H1 (cell line): ENCODE measurements at regions not wholly inside any gene's neighbourhood (a gene's known extent, or its start where the extent isn't known, plus 50 kb on each side); places are given as distances from the start of the nearest gene placed in this dataset.

ENCODE experiments used
- ATF2 ChIP-seq: IDR thresholded peaks from 2 replicates; pipeline ENCODE4 v1.6.1; 2012; ENCODE audit warnings: low read length, inconsistent platforms
- CTCF ChIP-seq, 3 experiments: IDR thresholded peaks; 1 replicate in 2 of 3; 2 replicates in 1 of 3; pipeline versions ENCODE4 v1.5.1 to v1.6.1; 2011; ENCODE audit warnings: low read length in 3 of 3, mild to moderate bottlenecking in 3 of 3, inconsistent platforms in 2 of 3, low read depth in 1 of 3, moderate library complexity in 1 of 3; ENCODE audit not compliant: insufficient read depth in 1 of 3; ENCODE audit errors: control extremely low read depth in 1 of 3
- EZH2 ChIP-seq: fragments of 200-600 bp; sonication (generic); IDR thresholded peaks from 2 replicates; pipeline ENCODE4 v1.7.1; 2012; ENCODE audit warnings: low read depth, mild to moderate bottlenecking, moderate library complexity, low read length, inconsistent platforms; ENCODE audit not compliant: severe bottlenecking
- RFX5 ChIP-seq: IDR thresholded peaks from 2 replicates; pipeline ENCODE4 v1.6.1; 2011; ENCODE audit warnings: low read depth, low read length, improper control_type of control experiment, borderline replicate concordance
- TF ChIP-seq, protein P1 (sequence below): IDR thresholded peaks from 2 replicates; pipeline ENCODE4 v1.6.1; 2012; ENCODE audit warnings: inconsistent platforms

DNA sequence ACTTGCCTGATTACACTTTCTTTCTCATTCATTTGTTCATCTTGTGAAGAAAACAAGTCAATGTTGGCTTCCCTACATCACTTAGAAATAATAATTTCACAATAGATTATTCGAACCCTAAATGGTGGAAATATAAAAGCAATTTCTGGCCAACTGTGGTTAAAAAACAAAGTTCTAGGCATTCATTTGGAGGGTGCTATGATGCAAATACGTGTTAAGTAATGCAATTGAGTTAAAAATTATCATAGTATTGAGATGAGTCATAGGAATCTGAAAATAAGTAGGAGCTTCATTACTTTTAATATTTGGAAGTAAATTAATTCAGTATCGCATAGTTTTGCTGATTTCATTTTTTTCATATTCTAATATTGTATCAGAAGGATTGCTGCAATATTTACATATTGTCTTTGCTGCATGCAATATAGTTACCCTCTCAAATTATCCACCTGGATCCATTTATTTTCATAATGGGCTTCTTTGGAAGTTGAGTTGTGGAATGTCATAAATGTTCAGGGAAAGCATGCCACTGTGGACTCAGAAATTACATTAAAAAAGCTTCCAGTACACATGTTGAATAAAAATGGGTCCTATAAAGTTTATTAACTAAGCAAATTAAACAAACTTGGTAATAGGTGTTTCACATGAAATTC lies 647.7 kb upstream of the WWC1 start:
- TF ChIP-seq, protein P1, sequence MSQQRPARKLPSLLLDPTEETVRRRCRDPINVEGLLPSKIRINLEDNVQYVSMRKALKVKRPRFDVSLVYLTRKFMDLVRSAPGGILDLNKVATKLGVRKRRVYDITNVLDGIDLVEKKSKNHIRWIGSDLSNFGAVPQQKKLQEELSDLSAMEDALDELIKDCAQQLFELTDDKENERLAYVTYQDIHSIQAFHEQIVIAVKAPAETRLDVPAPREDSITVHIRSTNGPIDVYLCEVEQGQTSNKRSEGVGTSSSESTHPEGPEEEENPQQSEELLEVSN = no peak
- TF ChIP-seq EZH2 (no peak), RFX5 (no peak), CTCF (IDR thresholded peaks at IDR 0.05; ENCODE audit: control extremely low read depth in 1 of 3, insufficient read depth in 1 of 3, low read depth in 1 of 3, low read length in 3 of 3) (no peak), ATF2 (no peak)
